22Rv1 (cell line): ENCODE measurements at regions not wholly inside any gene's neighbourhood (a gene's known extent, or its start where the extent isn't known, plus 50 kb on each side); places are given as distances from the start of the nearest gene placed in this dataset.

Experiments
- CTCF ChIP-seq: fragments of 450-650 bp; IDR thresholded peaks from 2 replicates; pipeline ENCODE4 v1.5.1; 2017; ENCODE audit warnings: mild to moderate bottlenecking
- ZFX ChIP-seq: fragments of 450-650 bp; IDR thresholded peaks from 2 replicates; pipeline ENCODE4 v1.6.1; 2017; ENCODE audit warnings: antibody characterized with exemption, borderline replicate concordance

- TF ChIP-seq CTCF (no peak), ZFX (no peak)
These were observed 233.5 kb upstream of the PGRMC2 start for GRCh38 chr4:128521156-128521555.
